Breast epithelium (tissue), 4 donors: ENCODE measurements at regions not wholly inside any gene's neighbourhood (a gene's known extent, or its start where the extent isn't known, plus 50 kb on each side); places are given as distances from the start of the nearest gene placed in this dataset.

Experiments
- DNase-seq, 2 donors: peaks; one replicate each; pipeline ENCODE4 v3.0.0-alpha.2; 2019; ENCODE audit warnings: low spot score in 2 of 2
- H3K27ac ChIP-seq, 2 donors: fragments of 200-600 bp; sonication (generic) in 1 of 2; one replicate each; pipeline ENCODE4 v1.5.1; 2016 to 2019; ENCODE audit warnings: mild to moderate bottlenecking in 1 of 2
- H3K27me3 ChIP-seq, 2 donors: fragments of 200-600 bp; sonication (generic) in 1 of 2; one replicate each; pipeline versions ENCODE4 v1.5.1 to v1.6.0; 2017 to 2019; ENCODE audit warnings: control low read depth in 1 of 2, mild to moderate bottlenecking in 1 of 2
- H3K36me3 ChIP-seq: fragments of 200-600 bp; one replicate; pipeline ENCODE4 v1.5.1; 2019
- H3K4me1 ChIP-seq, 2 donors: fragments of 200-600 bp; sonication (generic); one replicate each; pipeline ENCODE4 v1.5.1; 2016 to 2019; ENCODE audit warnings: control low read depth in 1 of 2
- H3K4me3 ChIP-seq, 3 donors: fragments of 200-600 bp; sonication (generic); 1 replicate in 2 of 3; 2 replicates in 1 of 3; pipeline ENCODE4 v1.5.1; 2016 to 2019; ENCODE audit warnings: mild to moderate bottlenecking in 3 of 3, moderate library complexity in 2 of 3
- H3K9me3 ChIP-seq, 2 donors: fragments of 200-600 bp; sonication (generic) in 1 of 2; one replicate each; pipeline ENCODE4 v1.5.1; 2016 to 2019; ENCODE audit warnings: control low read depth in 1 of 2
- CTCF ChIP-seq, 3 donors: fragments of 450-650 bp; IDR thresholded peaks; one replicate each; pipeline ENCODE4 v1.5.1; 2016 to 2017; ENCODE audit warnings: antibody characterized with exemption in 3 of 3, mild to moderate bottlenecking in 3 of 3, moderate library complexity in 3 of 3
- POLR2A ChIP-seq: fragments of 450-650 bp; IDR thresholded peaks from one replicate; pipeline ENCODE4 v1.6.1; 2016; ENCODE audit warnings: antibody characterized with exemption, mild to moderate bottlenecking, moderate library complexity
- POLR2AphosphoS5 ChIP-seq, 3 donors: sonication (generic); formaldehyde crosslinking; IDR thresholded peaks; one replicate each; pipeline ENCODE4 v1.6.1; 2017; ENCODE audit warnings: antibody characterized with exemption in 3 of 3
- intact Hi-C: fragments of 100-400 bp; cut with DNase I; formaldehyde crosslinking; loops from one replicate; pipeline ENCODE4 v1.15.1; 2023; ENCODE audit warnings: low total_unique reads

GRCh38 chr18:27621236-27621890 lies 436.3 kb upstream of the CHST9 start:
- TF ChIP-seq POLR2A, result no peak
- TF ChIP-seq CTCF (IDR thresholded peaks at IDR 0.05), result no peak
- no peak for TF ChIP-seq POLR2AphosphoS5 (IDR thresholded peaks at IDR 0.05)

GRCh38 chr18:27619906-27620305 lies 434.8 kb upstream of the CHST9 start:
- TF ChIP-seq CTCF (IDR thresholded peaks at IDR 0.05) (no peak), POLR2AphosphoS5 (IDR thresholded peaks at IDR 0.05) (no peak), POLR2A (no peak)
- no peaks in the 10 kb centered on the region for H3K36me3 ChIP-seq
- intact Hi-C loops, result no loop called here
- DNase-seq, result no peak
- H3K4me3 ChIP-seq, result no peak overlapping the region
- no peaks in the 10 kb centered on the region for H3K4me1 ChIP-seq
- H3K27me3 ChIP-seq, result no peaks in the 10 kb centered on the region
- H3K27ac ChIP-seq, result no peak overlapping the region
- H3K9me3 ChIP-seq, result no peaks in the 10 kb centered on the region

More at GRCh38 chr18:27621236-27621890, 436.3 kb upstream of the CHST9 start:
- no peak for DNase-seq
- intact Hi-C loops, result no loop called here
- no peaks in the 10 kb centered on the region for H3K4me1 ChIP-seq
- no peak overlapping the region for H3K27ac ChIP-seq
- no peaks in the 10 kb centered on the region for H3K27me3 ChIP-seq
- no peak overlapping the region for H3K4me3 ChIP-seq
- H3K36me3 ChIP-seq, result no peaks in the 10 kb centered on the region
- no peaks in the 10 kb centered on the region for H3K9me3 ChIP-seq

- intact Hi-C loops, result no loop called here
- DNase-seq, result no peak
- Histone ChIP-seq H3K4me1 (no peaks in the 10 kb centered on the region), H3K36me3 (no peaks in the 10 kb centered on the region), H3K27me3 (no peaks in the 10 kb centered on the region), H3K9me3 (no peaks in the 10 kb centered on the region), H3K4me3 (no peak overlapping the region), H3K27ac (no peak overlapping the region)
- no peak for TF ChIP-seq POLR2AphosphoS5 (IDR thresholded peaks at IDR 0.05)
These were observed 434.1 kb upstream of the CHST9 start for GRCh38 chr18:27619090-27619772.

GRCh38 chr18:27616324-27616723 lies 431.2 kb upstream of the CHST9 start:
- intact Hi-C loops, result no loop called here
- no peaks in the 10 kb centered on the region for H3K9me3 ChIP-seq
- TF ChIP-seq POLR2AphosphoS5 (IDR thresholded peaks at IDR 0.05), result no peak
- TF ChIP-seq CTCF (IDR thresholded peaks at IDR 0.05), result no peak
- TF ChIP-seq POLR2A, result no peak
- no peak overlapping the region for H3K4me3 ChIP-seq
- H3K27me3 ChIP-seq, result no peaks in the 10 kb centered on the region
- no peaks in the 10 kb centered on the region for H3K36me3 ChIP-seq
- no peak overlapping the region for H3K27ac ChIP-seq
- no peaks in the 10 kb centered on the region for H3K4me1 ChIP-seq
- no peak for DNase-seq

GRCh38 chr18:27614951-27615844 lies 430.1 kb upstream of the CHST9 start:
- Histone ChIP-seq H3K9me3 (no peaks in the 10 kb centered on the region), H3K27me3 (no peaks in the 10 kb centered on the region), H3K27ac (no peak overlapping the region), H3K4me1 (no peaks in the 10 kb centered on the region), H3K4me3 (no peak overlapping the region), H3K36me3 (no peaks in the 10 kb centered on the region)
- intact Hi-C loops, result no loop called here
- TF ChIP-seq CTCF (IDR thresholded peaks at IDR 0.05), result no peak
- TF ChIP-seq POLR2AphosphoS5 (IDR thresholded peaks at IDR 0.05), result no peak
- no peak for DNase-seq
